ENCODE measurements at regions not wholly inside any gene's neighbourhood (a gene's known extent, or its start where the extent isn't known, plus 50 kb on each side); places are given as distances from the start of the nearest gene placed in this dataset.

DNA sequence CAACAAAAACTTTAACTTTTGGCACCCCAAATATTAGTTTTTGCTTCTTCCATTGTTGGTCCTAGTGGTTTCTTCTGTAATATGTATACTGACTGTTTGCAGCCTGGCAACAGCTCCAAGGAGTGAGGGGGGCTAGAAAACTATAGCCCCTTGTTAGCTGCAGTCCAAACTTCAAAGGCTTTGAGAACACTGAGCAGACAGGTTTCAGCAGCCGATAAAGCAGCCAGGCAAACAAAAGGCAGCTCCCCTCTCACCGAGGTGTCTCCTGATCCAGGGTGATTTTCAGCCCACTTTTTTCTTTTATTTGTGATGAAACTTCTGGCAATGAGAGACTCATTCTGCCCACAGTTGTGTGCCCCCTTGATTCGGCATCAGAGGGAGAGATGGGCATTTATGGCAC is 80.7 kb downstream of the OLIG3 start:
- H4K5ac ChIP-seq (ENCODE audit: insufficient read length, low read depth, low read length): no peak overlapping the region
- H3K4me3 ChIP-seq (ENCODE audit: extremely low read depth in 1 of 4, insufficient read depth in 2 of 4, low read depth in 3 of 4, low read length in 4 of 4): no peak overlapping the region
- H3K23ac ChIP-seq (ENCODE audit: insufficient read length): no peak overlapping the region
- H3K4me1 ChIP-seq (replicated peaks in 1 of 4; ENCODE audit: control insufficient read depth in 3 of 4, insufficient read depth in 4 of 4, low read length in 3 of 4): peaks cover 4 to 18% (median 14%) of the 10 kb centered on the region in 4 experiments; a peak in 6 of 7 replicates
- H3K9ac ChIP-seq (replicated peaks in 1 of 4; ENCODE audit: extremely low read depth in 1 of 4, low read depth in 3 of 4, low read length in 3 of 4): no peak overlapping the region
- no peak overlapping the region for H2BK15ac ChIP-seq (ENCODE audit: low read length)
- no peak overlapping the region for H2BK20ac ChIP-seq (ENCODE audit: low read length)
- FAIRE-seq (no peak), DNase-seq (ENCODE audit: low read depth in 1 of 2, low spot score in 2 of 2) (no peak)
- H3K9me3 ChIP-seq (ENCODE audit: insufficient read depth in 2 of 2, low read depth in 1 of 2, low read length in 1 of 2): no peaks in the 10 kb centered on the region
- no peaks in the 10 kb centered on the region for H3K79me1 ChIP-seq (ENCODE audit: low read depth, low read length)
- no peaks in the 10 kb centered on the region for H3K36me3 ChIP-seq (ENCODE audit: control insufficient read depth in 2 of 4, insufficient read depth in 4 of 4, low read length in 3 of 4)
- CTCF ChIA-PET (ENCODE audit: partially characterized antibody): interaction anchor here (0.9 to 1.5 kb wide), 4 partner anchors 19 to 176 kb away, joined by 4 to 5 read pairs (median 4); no protein-coding TSS in a partner anchor
- H3K4ac ChIP-seq (replicated peaks; ENCODE audit: insufficient read length, low read depth, low read length): no peak overlapping the region
- 0 out of 2 replicates have a peak overlapping the region, but pooled peaks have one; percentile 41 for H2AK5ac ChIP-seq (ENCODE audit: low read depth, low read length)
- no peaks in the 10 kb centered on the region for H4K20me1 ChIP-seq (replicated peaks in 1 of 2; ENCODE audit: control insufficient read depth in 1 of 2, insufficient read depth in 2 of 2, low read length in 2 of 2)
- no peak overlapping the region for H3K27ac ChIP-seq (ENCODE audit: low read depth, low read length)
- no peak overlapping the region for H3K14ac ChIP-seq (ENCODE audit: insufficient read length)
- POLR2A ChIA-PET (ENCODE audit: partially characterized antibody): no interaction called here
- no peak overlapping the region for H4K91ac ChIP-seq (replicated peaks; ENCODE audit: insufficient read length, low read length)
- TF ChIP-seq RFX5 (IDR thresholded peaks at IDR 0.05; ENCODE audit: borderline replicate concordance, low read depth, low read length) (no peak), TBP (IDR thresholded peaks at IDR 0.05; ENCODE audit: low read depth, low read length) (no peak), EP300 (IDR thresholded peaks at IDR 0.05; ENCODE audit: borderline replicate concordance in 1 of 2, low read depth in 2 of 2, low read length in 2 of 2) (no peak), HDAC6 (IDR thresholded peaks at IDR 0.05; ENCODE audit: low read depth, low read length) (no peak), JUN (IDR thresholded peaks at IDR 0.05; ENCODE audit: low read depth, low read length) (no peak), SIRT6 (IDR thresholded peaks at IDR 0.05; ENCODE audit: low read length) (no peak), CHD1 (IDR thresholded peaks at IDR 0.05; ENCODE audit: low read depth, low read length) (no peak), KDM1A (IDR thresholded peaks at IDR 0.05; ENCODE audit: borderline replicate concordance, low read length) (no peak), KDM4A (IDR thresholded peaks at IDR 0.05; ENCODE audit: low read depth, low read length, severe bottlenecking) (no peak), RAD21 (IDR thresholded peaks at IDR 0.05 in 1 of 2, conservative IDR thresholded peaks at IDR 0.05 in 1 of 2; ENCODE audit: low read depth in 2 of 2, low read length in 2 of 2) (no peak)
- TF ChIP-seq, protein P1, sequence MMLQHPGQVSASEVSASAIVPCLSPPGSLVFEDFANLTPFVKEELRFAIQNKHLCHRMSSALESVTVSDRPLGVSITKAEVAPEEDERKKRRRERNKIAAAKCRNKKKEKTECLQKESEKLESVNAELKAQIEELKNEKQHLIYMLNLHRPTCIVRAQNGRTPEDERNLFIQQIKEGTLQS (IDR thresholded peaks at IDR 0.05; ENCODE audit: insufficient read depth, low read depth, low read length): no peak
- TF ChIP-seq, protein P2, sequence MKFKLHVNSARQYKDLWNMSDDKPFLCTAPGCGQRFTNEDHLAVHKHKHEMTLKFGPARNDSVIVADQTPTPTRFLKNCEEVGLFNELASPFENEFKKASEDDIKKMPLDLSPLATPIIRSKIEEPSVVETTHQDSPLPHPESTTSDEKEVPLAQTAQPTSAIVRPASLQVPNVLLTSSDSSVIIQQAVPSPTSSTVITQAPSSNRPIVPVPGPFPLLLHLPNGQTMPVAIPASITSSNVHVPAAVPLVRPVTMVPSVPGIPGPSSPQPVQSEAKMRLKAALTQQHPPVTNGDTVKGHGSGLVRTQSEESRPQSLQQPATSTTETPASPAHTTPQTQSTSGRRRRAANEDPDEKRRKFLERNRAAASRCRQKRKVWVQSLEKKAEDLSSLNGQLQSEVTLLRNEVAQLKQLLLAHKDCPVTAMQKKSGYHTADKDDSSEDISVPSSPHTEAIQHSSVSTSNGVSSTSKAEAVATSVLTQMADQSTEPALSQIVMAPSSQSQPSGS (IDR thresholded peaks at IDR 0.05; ENCODE audit: low read length): no peak
- 72% methylated on average over 3 of the region's 3 CpGs; no CpG with 5 or more reads in 1 of the 2 experiments for WGBS, 2 experiments (ENCODE audit: extremely low coverage in 1 of 2, insufficient coverage in 1 of 2, insufficient read length in 1 of 2, insufficient replicate concordance in 2 of 2, low coverage in 1 of 2, low lambda C conversion rate in 2 of 2, missing lambda C conversion rate in 1 of 2)
- H3K23me2 ChIP-seq (ENCODE audit: low read depth, low read length): 0 out of 2 replicates have a peak, but pooled peaks cover 7% of the 10 kb centered on the region
- no peak overlapping the region for H2BK120ac ChIP-seq (replicated peaks; ENCODE audit: low read depth, low read length)
- H2AFZ ChIP-seq (ENCODE audit: low read length): no peak overlapping the region
- no peak overlapping the region for H3K56ac ChIP-seq (replicated peaks; ENCODE audit: insufficient read length, low read depth, low read length)
- H4K8ac ChIP-seq (ENCODE audit: extremely low read depth, insufficient read depth, low read length): no peak overlapping the region
- no peak overlapping the region; the same call in 1 of the 2 replicates for H3K18ac ChIP-seq (ENCODE audit: extremely low read depth, low read length)
- H3K4me2 ChIP-seq (ENCODE audit: insufficient read depth in 1 of 2, low read depth in 2 of 2, low read length in 2 of 2): no peak overlapping the region
- H3K27me3 ChIP-seq (replicated peaks in 1 of 4; ENCODE audit: control insufficient read depth in 3 of 4, extremely low read depth in 1 of 4, insufficient read depth in 3 of 4, low read length in 3 of 4): peaks cover 0 to 2% (median 0%) of the 10 kb centered on the region in 4 experiments; a peak in 1 of 7 replicates
- no peak overlapping the region for H2BK5ac ChIP-seq (ENCODE audit: low read depth, low read length)
- H3K79me2 ChIP-seq (ENCODE audit: control insufficient read depth in 1 of 2, insufficient read depth in 2 of 2, low read length in 2 of 2): no peaks in the 10 kb centered on the region
- no peak overlapping the region for H2BK12ac ChIP-seq (ENCODE audit: low read depth, low read length)

Data from H1 (cell line).